HG03064 (cell line): ENCODE measurements at regions not wholly inside any gene's neighbourhood (a gene's known extent, or its start where the extent isn't known, plus 50 kb on each side); places are given as distances from the start of the nearest gene placed in this dataset.

Source experiments
- ATAC-seq: cut with Tn5 transposase; IDR thresholded peaks from one replicate; pipeline ENCODE4 v1.9.1; 2021; ENCODE audit warnings: low read depth; ENCODE audit not compliant: unreplicated experiment

GRCh38 chr6:131382631-131383030 is 190.4 kb upstream of the ARG1 start:
- ATAC-seq: no peak

GRCh38 chr6:131383421-131384411 is 189.3 kb upstream of the ARG1 start:
- ATAC-seq: no peak

- ATAC-seq: no peak
Observed at GRCh38 chr6:131387562-131388447, 185.2 kb upstream of the ARG1 start.

DNA sequence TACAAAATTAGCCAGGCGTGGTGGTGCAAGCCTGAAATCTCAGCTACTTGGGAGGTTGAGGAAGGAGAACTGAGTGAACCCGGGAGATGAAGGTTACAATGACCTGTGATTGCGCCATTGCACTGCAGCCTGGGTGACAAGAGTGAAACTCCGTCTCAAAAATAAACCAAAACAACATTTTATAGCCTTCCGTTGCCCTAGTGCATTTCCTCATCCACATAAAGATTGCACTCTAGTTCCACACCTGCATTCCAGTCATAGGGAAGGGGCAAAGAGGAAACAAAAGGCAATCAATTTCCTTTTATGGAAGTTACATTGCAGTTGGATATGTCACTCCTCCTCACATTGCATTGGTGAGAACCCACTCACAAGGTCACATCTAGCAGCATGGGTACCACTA is 182.7 kb upstream of the ARG1 start:
- no peak for ATAC-seq

- ATAC-seq: no peak
Observed at GRCh38 chr6:131391116-131391515, 181.9 kb upstream of the ARG1 start.

DNA sequence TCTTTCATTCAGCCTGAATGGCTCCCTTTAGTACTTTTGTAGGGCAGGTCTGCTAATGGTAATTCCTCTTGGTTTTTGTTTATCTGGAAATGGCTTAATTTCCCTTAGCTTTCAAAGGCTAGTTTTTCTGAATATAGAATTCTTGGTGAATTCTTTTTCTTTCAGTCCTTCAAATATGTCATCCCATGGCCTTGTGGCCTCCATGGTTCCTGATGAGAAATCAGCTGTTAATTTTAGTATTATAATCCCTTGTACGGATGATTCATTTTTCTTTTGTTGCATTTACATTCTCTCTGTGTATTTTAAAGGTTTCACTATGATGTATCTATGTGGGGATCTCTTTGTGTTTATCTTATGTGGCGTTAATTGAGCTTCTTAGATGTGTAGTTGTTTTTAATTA is 179.6 kb upstream of the ARG1 start:
- no peak for ATAC-seq

GRCh38 chr6:131394768-131395432 is 178.1 kb upstream of the ARG1 start:
- ATAC-seq: no peak

DNA sequence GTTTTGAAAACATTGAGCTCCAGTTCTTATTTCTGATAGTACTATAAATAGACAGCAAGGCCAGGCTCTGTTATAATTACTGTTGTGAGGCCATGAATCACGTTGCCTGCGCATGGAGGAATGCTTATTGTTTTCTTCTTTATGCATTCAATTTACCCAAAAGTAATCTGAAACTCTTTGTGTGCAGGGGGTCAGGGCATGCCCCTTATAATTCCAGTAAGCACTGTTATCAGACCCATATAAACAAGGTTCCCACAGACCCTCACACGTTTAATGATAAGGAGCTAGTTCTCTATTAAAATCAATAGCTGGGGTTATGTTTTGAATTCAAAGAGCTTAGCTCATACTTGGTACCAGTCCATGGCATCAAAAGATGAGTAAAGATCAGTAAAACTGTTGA is 174.8 kb upstream of the ARG1 start:
- no peak for ATAC-seq

GRCh38 chr6:131399433-131399832 is 173.6 kb upstream of the ARG1 start:
- no peak for ATAC-seq

DNA sequence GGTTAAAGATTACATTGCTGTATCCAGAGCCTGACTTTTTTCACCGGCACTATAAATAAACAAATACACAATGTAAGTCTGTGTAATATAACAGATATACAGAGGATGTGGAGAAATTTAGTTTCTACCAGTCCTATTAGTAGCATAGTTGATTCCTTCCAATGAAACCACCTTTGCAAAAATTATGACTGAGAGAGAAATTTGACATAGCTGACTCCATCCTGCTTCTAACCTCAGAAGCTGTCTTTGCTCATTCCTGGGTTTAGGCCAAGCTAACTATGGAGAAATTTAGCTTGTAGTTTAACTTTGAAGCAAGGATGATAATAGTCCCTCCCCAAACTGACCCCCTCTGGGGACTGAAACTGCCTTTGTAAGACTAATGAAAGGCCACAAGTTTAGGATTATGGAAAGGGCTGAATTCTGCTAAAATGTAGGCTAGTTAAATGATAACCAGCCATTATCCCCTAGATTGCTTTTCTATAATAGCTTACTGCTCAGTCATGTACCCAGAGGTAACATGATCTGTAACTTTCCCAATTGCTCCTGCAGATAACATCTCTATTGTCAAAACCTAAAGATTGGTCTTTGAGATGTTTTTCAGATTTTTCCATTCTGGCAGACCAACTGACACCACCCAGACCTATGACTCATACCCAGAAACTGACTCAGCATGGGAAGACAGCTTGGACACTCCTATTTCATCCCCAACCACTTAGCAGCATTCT is 172.8 kb upstream of the ARG1 start:
- ATAC-seq: no peak

- ATAC-seq: no peak
Observed at GRCh38 chr6:131400779-131401496, 172.1 kb upstream of the ARG1 start.

DNA sequence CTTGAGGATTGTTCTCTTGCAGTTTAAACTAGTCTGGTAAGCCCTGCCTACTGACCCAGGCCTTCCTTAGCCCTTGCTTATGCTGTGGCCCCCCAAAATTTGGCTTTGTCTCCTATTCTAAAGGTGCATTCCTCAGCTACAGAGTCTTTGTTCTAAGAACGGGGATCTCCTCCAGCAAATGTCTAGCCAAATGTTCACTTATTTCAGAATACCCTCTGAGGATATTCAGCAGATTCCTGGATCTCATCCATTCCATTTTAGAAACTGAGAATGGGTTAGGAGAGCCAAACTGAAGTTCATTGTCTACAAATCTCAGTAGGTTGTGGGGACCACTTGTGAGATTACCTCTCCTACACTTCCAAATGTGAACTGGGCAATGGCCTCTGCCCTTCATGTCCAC is 164.2 kb upstream of the ARG1 start:
- no peak for ATAC-seq

GRCh38 chr6:131410785-131411184 is 162.2 kb upstream of the ARG1 start:
- ATAC-seq: no peak

GRCh38 chr6:131412960-131413830 is 159.8 kb upstream of the ARG1 start:
- ATAC-seq: no peak

- no peak for ATAC-seq
Observed at GRCh38 chr6:131413831-131414191, 159.2 kb upstream of the ARG1 start.

- no peak for ATAC-seq
Observed at GRCh38 chr6:131414956-131415355, 158.1 kb upstream of the ARG1 start.

- ATAC-seq: no peak
Observed at GRCh38 chr6:131418441-131418840, 154.6 kb upstream of the ARG1 start.

- ATAC-seq: no peak
Observed at GRCh38 chr6:131419702-131420101, 153.3 kb upstream of the ARG1 start.

DNA sequence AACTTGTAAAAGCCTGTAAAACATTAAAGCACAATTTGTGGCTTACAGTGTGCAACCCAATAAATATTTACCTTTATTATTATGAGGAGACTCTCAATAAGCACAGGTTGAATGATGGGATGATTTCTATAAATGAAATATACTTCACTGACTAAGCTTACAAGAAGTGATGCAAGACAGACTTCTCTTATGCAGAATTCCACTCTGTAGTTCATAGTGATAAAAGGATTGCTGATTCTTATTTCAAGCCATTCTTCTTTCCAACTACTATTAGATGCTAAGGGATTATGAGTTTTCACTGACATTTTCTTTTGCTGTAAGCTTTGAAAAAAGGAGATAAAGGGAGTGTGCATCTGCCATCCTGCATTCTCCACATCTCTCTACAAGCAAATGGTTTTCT is 149.0 kb upstream of the ARG1 start:
- no peak for ATAC-seq
